IMR-90 (cell line): ENCODE measurements at regions not wholly inside any gene's neighbourhood (a gene's known extent, or its start where the extent isn't known, plus 50 kb on each side); places are given as distances from the start of the nearest gene placed in this dataset.

ENCODE experiments used
- ATAC-seq: fragments of 200-7000 bp; cut with Tn5 transposase; 2 replicates; pipeline ENCODE4 v1.9.1; 2020; ENCODE audit warnings: low read depth, mild to moderate bottlenecking, moderate library complexity
- BruUV-seq: library from RNA; stranded (reverse); fragments of 400-500 nt; replicated peaks from 2 replicates; lab custom pipeline; 2021; lab: Mats Ljungman, UMichigan
- CTCF ChIA-PET: fragments of 300-600 bp; formaldehyde crosslinking; extraction: SDS; loops from one replicate; lab custom pipeline; 2021; ENCODE audit warnings: antibody characterized with exemption; lab: Yijun Ruan, JAX
- POLR2A ChIA-PET: fragments of 300-600 bp; sonication (Branson Sonifier 250); formaldehyde crosslinking; loops from one replicate; lab custom pipeline; 2022; ENCODE audit warnings: antibody characterized with exemption; ENCODE audit not compliant: unreplicated experiment; lab: Charles Lee
- DNase-seq: peaks from one replicate; pipeline ENCODE4 v3.0.0; 2013
- H2AFZ ChIP-seq: replicated peaks from 2 replicates; pipeline ENCODE3; 2013; ENCODE audit warnings: low read length, mild to moderate bottlenecking; ENCODE audit not compliant: poor library complexity
- H2AK5ac ChIP-seq: 2 replicates; pipeline ENCODE4 v1.6.1; 2013; ENCODE audit warnings: low read depth, low read length, inconsistent platforms
- H2AK9ac ChIP-seq: replicated peaks from 2 replicates; pipeline ENCODE3; 2013; ENCODE audit warnings: mild to moderate bottlenecking, low read depth, low read length, moderate library complexity; ENCODE audit not compliant: poor library complexity
- H2BK120ac ChIP-seq: 2 replicates; pipeline ENCODE4 v1.6.1; 2013; ENCODE audit warnings: low read depth, low read length, inconsistent platforms
- H2BK15ac ChIP-seq: 3 replicates; pipeline ENCODE4 v1.6.1; 2013; ENCODE audit warnings: low read depth, low read length, inconsistent platforms
- H2BK20ac ChIP-seq: 2 replicates; pipeline ENCODE4 v1.6.1; 2013; ENCODE audit warnings: low read depth, mild to moderate bottlenecking, inconsistent platforms, low read length, moderate library complexity
- H2BK5ac ChIP-seq: 2 replicates; pipeline ENCODE4 v1.6.1; 2013; ENCODE audit warnings: mild to moderate bottlenecking, low read depth, low read length, inconsistent platforms; ENCODE audit not compliant: poor library complexity, severe bottlenecking
- H3K14ac ChIP-seq: replicated peaks from 2 replicates; pipeline ENCODE4 v1.6.1; 2013; ENCODE audit warnings: low read depth, low read length, inconsistent platforms
- H3K18ac ChIP-seq: 2 replicates; pipeline ENCODE4 v1.6.1; 2013; ENCODE audit warnings: low read depth, low read length, control low read depth
- H3K23ac ChIP-seq: 2 replicates; pipeline ENCODE4 v1.6.1; 2013; ENCODE audit warnings: low read depth, low read length, inconsistent platforms
- H3K27ac ChIP-seq: 2 replicates; pipeline ENCODE4 v1.5.1; 2013; ENCODE audit warnings: mild to moderate bottlenecking, control low read depth, low read length; ENCODE audit not compliant: insufficient read depth
- H3K27me3 ChIP-seq: 2 replicates; pipeline ENCODE4 v1.6.1; 2013; ENCODE audit warnings: low read length; ENCODE audit not compliant: control insufficient read depth, insufficient read depth
- H3K36me3 ChIP-seq: 2 replicates; pipeline ENCODE4 v1.6.1; 2013; ENCODE audit warnings: low read length, mixed read lengths; ENCODE audit not compliant: control insufficient read depth, insufficient read depth
- H3K4ac ChIP-seq: 2 replicates; pipeline ENCODE4 v1.6.1; 2013; ENCODE audit warnings: low read depth, low read length, inconsistent platforms
- H3K4me1 ChIP-seq: 2 replicates; pipeline ENCODE4 v1.6.1; 2013; ENCODE audit warnings: low read length, mixed read lengths; ENCODE audit not compliant: control insufficient read depth, insufficient read depth
- H3K4me2 ChIP-seq: 2 replicates; pipeline ENCODE4 v1.6.1; 2013; ENCODE audit warnings: low read depth, mild to moderate bottlenecking, control low read depth, low read length, moderate library complexity
- H3K4me3 ChIP-seq: 2 replicates; pipeline ENCODE4 v1.5.1; 2013; ENCODE audit warnings: low read depth, mild to moderate bottlenecking, control low read depth, low read length, moderate library complexity; ENCODE audit not compliant: insufficient read depth
- H3K56ac ChIP-seq: 2 replicates; pipeline ENCODE4 v1.6.1; 2013; ENCODE audit warnings: low read length, inconsistent platforms; ENCODE audit not compliant: insufficient read depth; ENCODE audit errors: extremely low read depth
- H3K79me1 ChIP-seq, 2 experiments: 2 replicates each; pipeline ENCODE4 v1.6.1; 2013; ENCODE audit warnings: low read length in 2 of 2, inconsistent platforms in 1 of 2, low read depth in 1 of 2
- H3K9ac ChIP-seq: 2 replicates; pipeline ENCODE4 v1.6.1; 2013; ENCODE audit warnings: low read depth, low read length, control low read depth
- H3K9me1 ChIP-seq: 2 replicates; pipeline ENCODE4 v1.6.1; 2013; ENCODE audit warnings: low read length, inconsistent platforms; ENCODE audit not compliant: insufficient read depth
- H3K9me3 ChIP-seq: 2 replicates; pipeline ENCODE4 v1.6.1; 2013; ENCODE audit warnings: low read length; ENCODE audit not compliant: control insufficient read depth, insufficient read depth
- H4K20me1 ChIP-seq: 2 replicates; pipeline ENCODE4 v1.6.1; 2013; ENCODE audit warnings: low read length, inconsistent platforms; ENCODE audit not compliant: insufficient read depth
- H4K5ac ChIP-seq: 2 replicates; pipeline ENCODE4 v1.6.1; 2013; ENCODE audit warnings: mild to moderate bottlenecking, low read depth, low read length, control low read depth
- H4K8ac ChIP-seq, 2 experiments: 2 replicates each; pipeline ENCODE4 v1.6.1; 2013; ENCODE audit warnings: low read depth in 2 of 2, low read length in 2 of 2, control low read depth in 1 of 2, inconsistent platforms in 1 of 2
- H4K91ac ChIP-seq: 2 replicates; pipeline ENCODE4 v1.6.1; 2013; ENCODE audit warnings: low read depth, low read length, inconsistent platforms; ENCODE audit not compliant: insufficient read depth
- BHLHE40 ChIP-seq: fragments of 150-350 bp; IDR thresholded peaks from 2 replicates; pipeline ENCODE4 v1.6.1; 2016; ENCODE audit warnings: mild to moderate bottlenecking, low read depth, low read length
- RAD21 ChIP-seq: IDR thresholded peaks from 2 replicates; pipeline ENCODE4 v1.6.1; 2012; ENCODE audit warnings: low read length, improper control_type of control experiment
- WGBS, 2 experiments: methylation state at CpG; one replicate each; pipeline versions ENCODE4 v1.1.5 to v1.1.7; 2013; ENCODE audit warnings: missing lambda C conversion rate in 2 of 2; ENCODE audit not compliant: insufficient read length in 1 of 2; ENCODE audit errors: extremely low coverage in 2 of 2; 5-methylcytosine and 5-hydroxymethylcytosine counted together
- dilution Hi-C: fragments of 300-500 bp; cut with HindIII; formaldehyde crosslinking; loops from one replicate; pipeline ENCODE4 v1.14.3; 2018; ENCODE audit warnings: low sequenced_read_pairs; ENCODE audit not compliant: unreplicated experiment
- in situ Hi-C: fragments of 300-500 bp; cut with MboI; formaldehyde crosslinking; loops from 3 replicates; pipeline ENCODE4 v1.14.3; 2019; ENCODE audit warnings: low sequenced_read_pairs, inconsistent platforms, mixed read lengths
- intact Hi-C: fragments of 100-400 bp; cut with micrococcal nuclease; formaldehyde crosslinking; loops from 2 replicates; pipeline ENCODE4 v1.10.0; 2022

DNA sequence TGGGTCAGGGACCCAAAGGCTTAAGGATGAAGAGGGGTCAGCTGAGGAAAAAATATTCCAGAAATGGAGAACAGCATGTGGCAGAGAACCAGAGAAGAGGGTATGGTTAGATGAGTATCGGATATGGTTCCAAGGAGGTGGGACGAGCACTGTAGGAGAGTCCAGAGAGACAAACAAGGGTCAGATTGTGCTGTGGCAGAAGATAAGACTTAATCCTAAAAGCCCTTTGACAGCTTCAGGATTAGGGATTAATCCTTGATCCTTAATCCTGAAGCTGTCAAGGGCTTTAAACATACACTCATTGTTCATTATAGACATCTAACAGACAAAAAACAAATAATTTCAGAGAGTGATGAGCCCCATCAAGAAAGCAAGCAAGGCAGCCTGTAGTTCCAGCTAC, 124.0 kb downstream of the SPTSSA start:
- ATAC-seq (no peak), DNase-seq (no peak)
- Histone ChIP-seq H3K9me1 (peaks cover 3% of the 10 kb centered on the region; the same call in 1 of the 2 replicates), H3K23ac (no peak overlapping the region), H3K9ac (no peak overlapping the region), H2AK9ac (no peak overlapping the region), H3K56ac (no peak overlapping the region), H3K27me3 (no peaks in the 10 kb centered on the region), H3K4me3 (no peak overlapping the region), H3K36me3 (no peaks in the 10 kb centered on the region), H4K20me1 (no peaks in the 10 kb centered on the region), H2AK5ac (no peak overlapping the region), H2BK20ac (no peak overlapping the region), H4K91ac (no peak overlapping the region), H3K14ac (no peak overlapping the region), H3K4me2 (no peak overlapping the region), H2BK5ac (no peak overlapping the region), H3K79me1 (no peaks in the 10 kb centered on the region), H4K5ac (no peak overlapping the region), H3K9me3 (no peaks in the 10 kb centered on the region), H3K4ac (no peak overlapping the region), H3K4me1 (no peaks in the 10 kb centered on the region), H4K8ac (no peak overlapping the region), H3K27ac (no peak overlapping the region), H2BK120ac (no peak overlapping the region), H3K18ac (no peak overlapping the region), H2AFZ (no peak overlapping the region), H2BK15ac (no peak overlapping the region)
- intact Hi-C loops: no loop called here
- TF ChIP-seq RAD21 (no peak), BHLHE40 (no peak)
- in situ Hi-C loops: no loop called here
- WGBS, 2 experiments: no CpG with 5 or more reads among the region's 2 CpGs
- BruUV-seq: no TSS peak
- dilution Hi-C loops: no loop called here
- CTCF ChIA-PET: no interaction called here
- POLR2A ChIA-PET: no interaction called here
